ENCODE measurements at regions not wholly inside any gene's neighbourhood (a gene's known extent, or its start where the extent isn't known, plus 50 kb on each side); places are given as distances from the start of the nearest gene placed in this dataset.

DNA sequence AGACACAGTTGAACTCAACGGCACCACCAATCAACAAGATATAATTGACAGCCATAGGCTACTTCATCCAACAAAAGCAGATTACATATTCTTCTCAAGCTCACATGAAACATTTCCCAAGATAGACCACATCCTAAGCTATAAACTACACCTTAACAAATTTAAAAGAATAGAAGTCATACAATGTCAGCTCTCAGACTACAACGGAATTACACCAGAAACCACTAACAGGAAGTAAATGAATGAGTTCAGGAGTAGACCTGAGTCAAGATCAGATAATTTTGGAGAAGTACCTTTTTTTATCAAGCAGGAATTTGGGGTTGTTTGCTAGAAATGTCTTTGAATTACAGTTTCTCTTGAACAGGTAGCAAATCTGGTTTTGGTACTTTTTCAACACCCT lies 237.8 kb downstream of the TBX18 start:
- TF ChIP-seq, protein P1, sequence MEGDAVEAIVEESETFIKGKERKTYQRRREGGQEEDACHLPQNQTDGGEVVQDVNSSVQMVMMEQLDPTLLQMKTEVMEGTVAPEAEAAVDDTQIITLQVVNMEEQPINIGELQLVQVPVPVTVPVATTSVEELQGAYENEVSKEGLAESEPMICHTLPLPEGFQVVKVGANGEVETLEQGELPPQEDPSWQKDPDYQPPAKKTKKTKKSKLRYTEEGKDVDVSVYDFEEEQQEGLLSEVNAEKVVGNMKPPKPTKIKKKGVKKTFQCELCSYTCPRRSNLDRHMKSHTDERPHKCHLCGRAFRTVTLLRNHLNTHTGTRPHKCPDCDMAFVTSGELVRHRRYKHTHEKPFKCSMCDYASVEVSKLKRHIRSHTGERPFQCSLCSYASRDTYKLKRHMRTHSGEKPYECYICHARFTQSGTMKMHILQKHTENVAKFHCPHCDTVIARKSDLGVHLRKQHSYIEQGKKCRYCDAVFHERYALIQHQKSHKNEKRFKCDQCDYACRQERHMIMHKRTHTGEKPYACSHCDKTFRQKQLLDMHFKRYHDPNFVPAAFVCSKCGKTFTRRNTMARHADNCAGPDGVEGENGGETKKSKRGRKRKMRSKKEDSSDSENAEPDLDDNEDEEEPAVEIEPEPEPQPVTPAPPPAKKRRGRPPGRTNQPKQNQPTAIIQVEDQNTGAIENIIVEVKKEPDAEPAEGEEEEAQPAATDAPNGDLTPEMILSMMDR (IDR thresholded peaks at IDR 0.05), result no peak
- no peak for TF ChIP-seq POLR2A (IDR thresholded peaks at IDR 0.05)
